ENCODE measurements at regions not wholly inside any gene's neighbourhood (a gene's known extent, or its start where the extent isn't known, plus 50 kb on each side); places are given as distances from the start of the nearest gene placed in this dataset.

- DNase-seq: no peak
- peaks cover 0 to 5% (median 0%) of the 10 kb centered on the region in 9 donors for H3K9me3 Mint-ChIP-seq
- no peak overlapping the region for H3K27ac Mint-ChIP-seq
- no peak for ATAC-seq
- H3K4me3 Mint-ChIP-seq: no peak overlapping the region
- POLR2A ChIA-PET: no interaction called here
- no peaks in the 10 kb centered on the region for H3K4me1 Mint-ChIP-seq
- peaks cover 1 to 5% (median 2%) of the 10 kb centered on the region in 5 donors for H3K27me3 Mint-ChIP-seq
- peaks cover 0 to 11% (median 0%) of the 10 kb centered on the region in 3 donors for H3K36me3 Mint-ChIP-seq
These were observed 58.6 kb upstream of the VRK2 start for GRCh38 chr2:57987835-57988573.

DNA sequence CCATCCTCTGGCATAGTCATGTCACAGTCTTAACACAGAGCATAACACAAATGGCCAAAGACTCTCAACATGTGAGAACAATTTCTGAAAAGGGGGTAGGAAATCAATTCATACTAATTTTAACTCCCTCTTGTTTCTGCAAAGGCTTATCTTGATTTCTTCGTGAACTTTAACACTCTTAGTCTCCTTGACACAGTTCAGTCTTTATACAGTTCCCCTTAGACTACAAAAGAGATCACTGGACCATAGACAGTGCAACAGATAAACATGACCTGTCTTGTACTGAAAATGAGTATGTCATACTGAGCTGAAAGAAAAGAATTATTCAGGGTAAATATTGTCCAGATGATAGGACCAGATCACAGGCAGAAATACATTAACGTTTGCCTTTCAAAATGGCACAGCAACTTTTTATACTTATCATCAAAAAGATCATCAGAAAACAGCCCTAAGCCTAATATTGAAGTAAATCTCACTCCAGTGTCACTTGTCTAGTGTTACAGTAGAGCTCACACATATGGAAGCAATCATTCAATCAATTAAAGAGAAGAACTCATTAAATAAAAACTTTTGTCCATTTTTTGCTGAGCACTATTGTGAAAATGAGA, 56.4 kb upstream of the VRK2 start:
- Mint-ChIP-seq H3K4me1 (no peaks in the 10 kb centered on the region), H3K4me3 (no peak overlapping the region)
- ATAC-seq: no peak

More for the DNA sequence above, 56.4 kb upstream of the VRK2 start:
- POLR2A ChIA-PET: no interaction called here
- peaks cover 0 to 2% (median 0%) of the 10 kb centered on the region in 9 donors for H3K9me3 Mint-ChIP-seq
- H3K36me3 Mint-ChIP-seq: peaks cover 0 to 5% (median 0%) of the 10 kb centered on the region in 3 donors
- no peak for DNase-seq
- no peaks in the 10 kb centered on the region for H3K27me3 Mint-ChIP-seq
- no peak overlapping the region for H3K27ac Mint-ChIP-seq
